ENCODE measurements at regions not wholly inside any gene's neighbourhood (a gene's known extent, or its start where the extent isn't known, plus 50 kb on each side); places are given as distances from the start of the nearest gene placed in this dataset.

DNA sequence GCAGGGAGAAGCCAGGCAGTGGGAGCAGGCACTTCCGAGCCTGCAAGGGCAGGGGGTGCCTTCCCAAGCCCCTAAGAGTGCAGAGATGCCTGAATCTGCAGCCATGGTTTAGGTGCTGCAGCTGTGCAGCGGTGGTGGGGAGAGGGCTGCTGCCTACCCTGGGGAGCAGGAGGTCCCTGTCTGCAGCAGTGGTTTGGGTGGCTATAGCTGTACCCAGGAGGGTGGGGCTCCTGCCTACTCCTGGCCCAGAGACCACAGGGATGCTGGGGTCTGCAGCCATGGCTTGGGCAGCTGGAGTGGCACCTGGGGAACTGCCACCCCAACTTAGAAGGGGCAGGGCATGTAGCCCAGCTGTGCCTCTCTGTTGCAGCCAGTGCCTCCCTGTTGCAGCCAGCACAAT lies 488.1 kb upstream of the THBS1 start:
- in situ Hi-C loops (cut with HindIII; ENCODE audit: low sequenced_read_pairs) = no loop called here
- no peak for DNase-seq (ENCODE audit: low read depth, low spot score)
- TF ChIP-seq, protein P1, sequence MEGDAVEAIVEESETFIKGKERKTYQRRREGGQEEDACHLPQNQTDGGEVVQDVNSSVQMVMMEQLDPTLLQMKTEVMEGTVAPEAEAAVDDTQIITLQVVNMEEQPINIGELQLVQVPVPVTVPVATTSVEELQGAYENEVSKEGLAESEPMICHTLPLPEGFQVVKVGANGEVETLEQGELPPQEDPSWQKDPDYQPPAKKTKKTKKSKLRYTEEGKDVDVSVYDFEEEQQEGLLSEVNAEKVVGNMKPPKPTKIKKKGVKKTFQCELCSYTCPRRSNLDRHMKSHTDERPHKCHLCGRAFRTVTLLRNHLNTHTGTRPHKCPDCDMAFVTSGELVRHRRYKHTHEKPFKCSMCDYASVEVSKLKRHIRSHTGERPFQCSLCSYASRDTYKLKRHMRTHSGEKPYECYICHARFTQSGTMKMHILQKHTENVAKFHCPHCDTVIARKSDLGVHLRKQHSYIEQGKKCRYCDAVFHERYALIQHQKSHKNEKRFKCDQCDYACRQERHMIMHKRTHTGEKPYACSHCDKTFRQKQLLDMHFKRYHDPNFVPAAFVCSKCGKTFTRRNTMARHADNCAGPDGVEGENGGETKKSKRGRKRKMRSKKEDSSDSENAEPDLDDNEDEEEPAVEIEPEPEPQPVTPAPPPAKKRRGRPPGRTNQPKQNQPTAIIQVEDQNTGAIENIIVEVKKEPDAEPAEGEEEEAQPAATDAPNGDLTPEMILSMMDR (IDR thresholded peaks at IDR 0.05; ENCODE audit: low read depth, low read length) = no peak
- no peak overlapping the region for H3K4me3 ChIP-seq (ENCODE audit: low read depth, low read length)

DNA sequence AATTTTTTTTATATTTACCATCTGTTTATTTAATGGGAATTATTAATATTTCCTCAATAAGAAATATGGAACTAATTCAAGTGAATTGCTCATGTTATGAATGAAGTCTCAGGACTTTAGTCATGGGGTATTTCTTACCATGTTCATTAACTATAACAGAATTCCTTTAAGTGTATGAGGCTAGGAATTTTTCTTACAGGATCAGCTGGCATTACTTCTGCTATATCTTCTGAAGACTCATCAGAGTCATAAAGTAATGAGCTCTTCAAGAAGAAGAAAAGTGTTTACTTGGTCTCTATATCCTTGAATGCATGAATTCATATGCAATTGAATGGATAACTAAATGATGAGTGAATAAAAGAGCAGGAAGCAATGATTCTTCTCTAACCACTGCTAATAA lies 486.8 kb upstream of the THBS1 start:
- in situ Hi-C loops (cut with HindIII; ENCODE audit: low sequenced_read_pairs) = no loop called here
- TF ChIP-seq, protein P1 (IDR thresholded peaks at IDR 0.05; ENCODE audit: low read depth, low read length) = no peak
- no peak overlapping the region for H3K4me3 ChIP-seq (ENCODE audit: low read depth, low read length)
- DNase-seq (ENCODE audit: low read depth, low spot score) = no peak

DNA sequence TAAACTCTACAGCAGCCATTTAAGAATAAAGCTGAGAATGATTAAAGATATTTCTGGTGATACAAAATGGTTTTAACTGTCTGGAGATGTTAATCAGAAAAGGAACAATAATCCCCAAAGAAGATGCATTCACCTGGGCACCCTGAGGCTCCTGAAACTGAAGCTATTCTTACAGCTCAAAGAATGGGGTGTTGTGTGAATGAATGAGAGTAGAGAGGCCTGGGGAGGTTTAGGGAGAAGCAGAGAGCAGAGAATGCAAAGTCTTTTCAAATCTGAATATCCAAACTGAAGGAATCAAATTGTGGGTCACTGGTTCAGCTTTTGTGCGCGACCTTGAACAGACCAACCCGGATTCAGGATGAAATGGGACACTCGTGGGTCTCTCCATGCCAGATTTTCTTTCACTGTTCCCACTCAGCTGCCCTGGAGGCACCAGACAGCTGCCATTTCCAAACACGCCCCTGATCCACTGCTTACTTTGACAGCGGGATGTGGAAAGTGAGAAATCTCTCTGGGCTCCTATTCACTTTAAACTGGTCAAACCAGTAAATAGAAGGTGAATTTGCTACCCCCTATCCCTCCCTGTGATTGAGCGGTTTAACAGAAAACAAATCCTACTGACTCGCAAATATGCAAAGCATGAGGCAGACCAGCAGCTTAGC lies 485.5 kb upstream of the THBS1 start:
- no peak for DNase-seq (ENCODE audit: low read depth, low spot score)
- TF ChIP-seq, protein P1 (IDR thresholded peaks at IDR 0.05; ENCODE audit: low read depth, low read length) = no peak

DNA sequence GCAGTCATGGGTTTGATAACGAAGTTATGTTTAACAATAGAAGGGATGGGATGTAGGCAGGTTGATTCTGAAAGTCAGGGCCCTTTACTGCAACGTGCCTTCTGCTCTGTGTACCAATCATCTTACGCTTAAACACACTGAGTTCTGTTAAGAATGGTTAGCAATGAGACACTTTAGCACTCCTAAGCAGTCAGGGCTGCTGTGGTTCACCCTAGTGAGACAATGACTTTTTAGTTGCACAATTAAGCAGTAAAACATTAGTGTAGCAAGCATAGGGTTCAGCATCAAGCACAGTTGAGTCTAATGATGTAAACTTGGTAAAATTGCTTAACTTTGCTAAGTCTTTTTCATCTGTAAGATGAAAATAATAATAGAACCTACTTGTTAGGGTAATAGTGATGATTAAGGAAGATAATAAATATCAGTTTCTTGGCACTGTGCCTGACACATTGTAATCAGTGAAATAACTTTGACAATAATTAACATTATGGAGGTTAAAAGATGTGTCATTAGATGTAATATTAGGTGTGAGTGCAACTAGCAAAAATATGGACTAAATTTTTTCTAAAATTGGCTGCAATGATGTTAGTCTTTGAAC lies 484.2 kb upstream of the THBS1 start:
- no peak overlapping the region for H3K4me3 ChIP-seq (ENCODE audit: low read depth, low read length)
- DNase-seq (ENCODE audit: low read depth, low spot score) = no peak
- in situ Hi-C loops (cut with HindIII; ENCODE audit: low sequenced_read_pairs) = no loop called here
- TF ChIP-seq, protein P1 (IDR thresholded peaks at IDR 0.05; ENCODE audit: low read depth, low read length) = no peak

More for the DNA sequence above, 485.5 kb upstream of the THBS1 start:
- no peak overlapping the region for H3K4me3 ChIP-seq (ENCODE audit: low read depth, low read length)
- in situ Hi-C loops (cut with HindIII; ENCODE audit: low sequenced_read_pairs) = no loop called here

DNA sequence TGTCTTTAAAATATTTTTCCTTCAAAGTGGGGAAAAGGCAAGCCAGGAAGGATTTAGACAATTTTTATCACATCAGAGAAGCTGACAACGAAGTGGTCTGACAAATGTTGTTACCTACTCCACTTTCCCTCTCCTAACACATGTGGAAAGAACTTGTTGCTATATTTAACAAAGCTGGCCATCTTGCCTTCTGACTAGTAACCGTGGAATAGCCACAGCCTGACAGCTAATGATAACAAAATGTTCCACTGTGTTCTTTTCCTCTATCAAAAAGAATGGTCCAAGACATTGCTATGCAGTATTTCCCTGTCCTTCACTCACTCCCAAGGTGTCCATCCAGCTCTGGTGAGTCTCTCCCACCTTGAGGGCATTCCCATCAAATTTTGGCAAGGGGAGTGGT lies 481.4 kb upstream of the THBS1 start:
- TF ChIP-seq, protein P1 (IDR thresholded peaks at IDR 0.05; ENCODE audit: low read depth, low read length) = no peak
- DNase-seq (ENCODE audit: low read depth, low spot score) = no peak
- in situ Hi-C loops (cut with HindIII; ENCODE audit: low sequenced_read_pairs) = no loop called here

DNA sequence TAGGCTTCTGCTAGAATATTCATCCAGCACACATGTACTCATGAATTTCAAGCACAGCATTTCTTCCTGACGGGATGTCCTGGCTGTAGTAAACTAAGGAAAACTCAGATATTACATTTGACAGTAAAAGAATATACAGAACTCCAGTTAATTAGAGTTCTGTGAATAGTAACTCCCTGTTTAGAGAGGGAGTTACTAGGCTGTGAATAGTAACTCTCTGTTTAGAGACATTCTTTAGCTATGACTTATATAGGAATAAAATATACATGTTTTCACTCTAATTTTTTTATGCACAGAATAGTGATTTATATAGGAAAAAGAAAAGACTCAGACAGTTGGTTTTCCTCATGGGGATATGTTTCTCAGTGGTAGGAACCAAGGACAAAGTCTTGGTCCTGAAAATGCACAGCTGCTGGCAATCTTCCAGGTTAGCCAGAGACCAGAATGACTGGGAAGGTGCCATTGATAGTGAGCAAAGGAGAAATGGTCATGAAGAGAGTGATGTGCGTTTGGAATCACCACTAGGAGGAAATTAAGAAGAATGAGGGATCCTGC lies 480.7 kb upstream of the THBS1 start:
- in situ Hi-C loops (cut with HindIII; ENCODE audit: low sequenced_read_pairs) = no loop called here
- H3K4me3 ChIP-seq (ENCODE audit: low read depth, low read length) = no peak overlapping the region
- TF ChIP-seq, protein P1 (IDR thresholded peaks at IDR 0.05; ENCODE audit: low read depth, low read length) = no peak
- no peak for DNase-seq (ENCODE audit: low read depth, low spot score)

More for the DNA sequence above, 481.4 kb upstream of the THBS1 start:
- no peak overlapping the region for H3K4me3 ChIP-seq (ENCODE audit: low read depth, low read length)

All from astrocyte of the spinal cord (primary cell).